GM10266 (cell line): ENCODE measurements at regions not wholly inside any gene's neighbourhood (a gene's known extent, or its start where the extent isn't known, plus 50 kb on each side); places are given as distances from the start of the nearest gene placed in this dataset.

Experiments used
- DNase-seq: peaks from one replicate; pipeline ENCODE4 v3.0.0; 2012; ENCODE audit errors: extremely low spot score
- TF ChIP-seq, protein P1 (sequence below): IDR thresholded peaks from 2 replicates; pipeline ENCODE4 v1.5.1; 2012; ENCODE audit warnings: mild to moderate bottlenecking, low read depth; ENCODE audit not compliant: control insufficient read depth, insufficient read depth; ENCODE audit errors: missing control alignments

DNA sequence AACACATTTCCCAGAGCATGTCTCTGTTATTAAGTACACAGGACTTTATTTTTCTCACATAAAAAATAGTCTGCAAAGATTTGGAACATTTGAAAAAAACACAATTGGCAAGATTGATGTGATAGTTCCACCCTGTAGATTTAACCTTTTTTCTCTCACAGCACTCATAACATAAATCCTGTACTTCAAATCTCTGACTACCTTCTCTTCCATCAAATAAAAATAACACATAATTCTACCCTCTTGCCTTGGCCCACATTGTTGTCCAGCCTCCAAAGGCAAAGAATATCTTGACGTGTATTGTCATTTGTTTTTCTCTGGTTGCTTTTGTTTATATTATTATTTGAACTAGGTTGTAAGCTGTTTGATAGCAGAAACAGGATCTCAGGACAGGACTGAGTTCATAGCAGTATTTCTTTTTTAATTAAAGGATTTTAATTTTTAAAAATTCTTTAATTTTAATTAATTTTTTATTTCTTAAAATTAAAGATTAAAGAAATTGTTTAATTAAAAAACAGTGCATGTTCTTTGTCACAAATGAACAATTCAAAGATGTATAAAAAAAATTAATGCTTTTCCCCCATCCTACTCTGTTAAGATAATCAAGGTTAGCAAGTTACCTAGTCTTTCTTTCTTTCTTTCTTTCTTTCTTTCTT is 69.1 kb upstream of the PCSK1 start:
- TF ChIP-seq, protein P1, sequence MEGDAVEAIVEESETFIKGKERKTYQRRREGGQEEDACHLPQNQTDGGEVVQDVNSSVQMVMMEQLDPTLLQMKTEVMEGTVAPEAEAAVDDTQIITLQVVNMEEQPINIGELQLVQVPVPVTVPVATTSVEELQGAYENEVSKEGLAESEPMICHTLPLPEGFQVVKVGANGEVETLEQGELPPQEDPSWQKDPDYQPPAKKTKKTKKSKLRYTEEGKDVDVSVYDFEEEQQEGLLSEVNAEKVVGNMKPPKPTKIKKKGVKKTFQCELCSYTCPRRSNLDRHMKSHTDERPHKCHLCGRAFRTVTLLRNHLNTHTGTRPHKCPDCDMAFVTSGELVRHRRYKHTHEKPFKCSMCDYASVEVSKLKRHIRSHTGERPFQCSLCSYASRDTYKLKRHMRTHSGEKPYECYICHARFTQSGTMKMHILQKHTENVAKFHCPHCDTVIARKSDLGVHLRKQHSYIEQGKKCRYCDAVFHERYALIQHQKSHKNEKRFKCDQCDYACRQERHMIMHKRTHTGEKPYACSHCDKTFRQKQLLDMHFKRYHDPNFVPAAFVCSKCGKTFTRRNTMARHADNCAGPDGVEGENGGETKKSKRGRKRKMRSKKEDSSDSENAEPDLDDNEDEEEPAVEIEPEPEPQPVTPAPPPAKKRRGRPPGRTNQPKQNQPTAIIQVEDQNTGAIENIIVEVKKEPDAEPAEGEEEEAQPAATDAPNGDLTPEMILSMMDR, result no peak

DNA sequence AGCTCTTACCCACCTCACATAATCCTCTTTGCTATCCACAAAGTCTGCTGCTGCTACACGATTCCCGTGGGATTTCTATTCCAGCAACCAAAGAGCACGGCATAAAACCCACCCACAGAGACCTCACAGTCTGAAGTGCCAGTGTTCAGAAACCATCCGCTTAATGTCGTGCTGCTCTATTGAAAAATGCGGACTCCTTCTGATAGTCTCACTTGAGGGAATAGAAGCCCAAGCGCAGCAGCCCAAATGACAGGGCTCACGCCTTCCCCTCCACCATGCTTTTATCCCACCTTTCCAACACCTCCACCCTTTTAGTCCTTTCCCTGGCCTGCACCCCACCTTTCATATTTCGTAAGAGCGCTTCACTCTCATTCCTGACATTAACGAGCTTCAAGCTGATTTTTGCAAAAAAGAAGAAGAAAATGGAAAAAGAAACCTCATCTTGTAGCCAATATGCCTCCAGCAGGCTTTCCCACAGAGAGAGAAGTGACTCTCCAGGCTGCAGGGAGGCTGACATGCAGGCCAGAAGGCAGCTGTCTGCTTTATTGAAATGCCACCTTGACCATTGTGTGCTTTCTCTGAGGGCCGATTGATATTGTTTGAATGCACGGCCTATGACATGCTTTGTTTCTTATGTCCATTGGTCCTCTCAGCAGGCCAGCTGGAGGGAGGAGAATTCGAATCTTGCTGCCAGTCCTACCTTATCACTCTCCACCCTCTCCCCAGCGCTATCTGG is 70.6 kb upstream of the PCSK1 start:
- TF ChIP-seq, protein P1, result no peak
- DNase-seq, result no peak

More for the DNA sequence above, 69.1 kb upstream of the PCSK1 start:
- DNase-seq, result no peak

DNA sequence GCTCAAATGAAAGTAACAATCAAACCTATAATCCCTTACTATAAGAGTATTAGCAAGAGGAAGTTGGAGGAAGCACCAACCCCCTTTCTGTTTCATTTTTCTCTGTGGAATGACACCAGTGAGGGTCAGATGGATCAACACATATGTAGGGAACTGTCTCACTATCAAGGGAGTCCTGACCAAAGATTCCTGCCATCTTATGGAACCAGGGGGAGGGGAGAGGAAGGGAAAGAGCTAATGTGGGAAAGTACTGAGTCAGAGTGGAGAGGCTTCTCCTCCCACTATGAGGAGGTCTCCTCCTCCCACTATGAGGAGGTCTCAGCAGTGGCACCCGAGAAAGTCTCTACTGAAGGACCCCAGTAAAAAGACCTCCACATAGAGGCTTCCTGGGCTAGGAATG is 73.3 kb upstream of the PCSK1 start:
- TF ChIP-seq, protein P1, result no peak
- no peak for DNase-seq

DNA sequence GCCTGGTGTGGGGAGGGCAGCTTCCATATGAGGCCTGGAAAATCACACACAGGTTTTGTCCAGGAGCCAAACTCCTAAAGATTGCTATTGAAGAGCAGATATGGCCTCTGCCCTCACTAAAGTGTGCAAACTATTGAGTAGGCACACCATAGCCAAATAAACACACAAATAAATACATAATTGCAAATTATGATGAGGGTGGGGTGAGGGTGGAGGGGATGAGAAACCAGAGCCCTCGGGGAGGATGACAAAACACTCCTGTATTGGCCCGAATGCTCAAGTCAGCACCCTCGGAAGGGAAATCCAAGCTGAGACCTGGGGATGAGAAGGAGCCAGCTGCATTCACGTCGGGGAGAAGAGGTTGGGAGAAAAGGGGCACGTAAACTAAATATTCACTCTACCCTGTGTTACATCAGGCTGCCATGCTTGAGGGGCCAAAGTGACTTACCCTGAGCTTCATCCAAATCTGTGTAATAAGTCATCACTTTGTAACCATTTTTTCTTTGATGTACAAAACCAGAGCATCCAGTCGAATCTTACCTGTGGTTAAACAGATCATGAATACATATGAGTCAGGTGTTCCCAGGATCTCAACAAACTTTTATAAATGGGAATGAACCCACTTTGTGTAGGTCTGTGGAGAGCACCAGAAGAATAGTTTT is 73.9 kb upstream of the PCSK1 start:
- TF ChIP-seq, protein P1, result no peak
- DNase-seq, result no peak

DNA sequence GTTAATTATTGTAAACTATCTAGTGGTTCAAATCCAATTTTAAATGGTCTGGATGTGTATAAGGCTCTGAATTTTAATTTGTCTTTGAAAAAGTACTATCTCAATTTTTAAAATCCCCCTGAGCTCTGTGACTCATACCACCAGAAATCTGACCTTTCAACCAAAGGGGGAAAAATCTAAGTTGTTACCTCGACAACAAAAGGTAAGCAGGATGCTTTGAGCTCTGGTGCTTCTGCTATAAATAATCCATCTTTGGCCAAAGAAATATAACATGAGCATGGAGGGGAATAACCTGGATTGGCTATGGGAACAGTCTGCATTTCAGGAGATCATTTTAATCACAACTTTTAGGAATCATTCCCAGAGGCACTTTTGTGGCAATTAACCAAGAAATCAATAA is 76.3 kb upstream of the PCSK1 start:
- DNase-seq, result no peak
- TF ChIP-seq, protein P1, result no peak

DNA sequence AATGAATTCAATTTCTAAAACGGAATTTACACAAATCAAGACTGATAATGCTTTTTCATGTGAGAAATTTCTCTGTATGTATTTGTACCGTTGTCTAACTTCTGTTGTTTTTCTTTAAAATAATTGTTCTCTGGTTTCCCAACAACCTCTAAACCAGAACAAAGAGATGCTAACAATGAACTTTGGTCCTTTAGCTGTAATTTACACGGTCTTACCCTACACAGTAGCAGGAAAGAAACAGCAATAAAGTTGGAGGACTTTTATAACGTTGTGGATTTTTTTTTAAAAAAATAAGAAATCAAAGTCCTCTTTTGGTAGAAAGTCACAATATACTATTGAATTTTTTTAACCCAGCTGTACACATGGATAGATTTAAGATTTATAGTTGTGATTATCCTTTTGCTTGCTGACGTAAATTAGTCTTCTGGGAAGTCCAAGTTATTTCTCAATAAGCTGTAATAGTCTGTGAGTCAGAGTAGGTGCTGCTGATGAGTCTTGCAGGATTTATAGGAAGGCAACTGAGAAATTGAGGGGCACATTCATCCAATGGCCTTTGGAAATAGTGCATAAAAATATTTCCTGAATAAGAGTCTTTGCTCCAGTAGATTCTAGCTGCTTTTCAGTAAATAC is 76.8 kb upstream of the PCSK1 start:
- TF ChIP-seq, protein P1, result no peak
- no peak for DNase-seq

DNA sequence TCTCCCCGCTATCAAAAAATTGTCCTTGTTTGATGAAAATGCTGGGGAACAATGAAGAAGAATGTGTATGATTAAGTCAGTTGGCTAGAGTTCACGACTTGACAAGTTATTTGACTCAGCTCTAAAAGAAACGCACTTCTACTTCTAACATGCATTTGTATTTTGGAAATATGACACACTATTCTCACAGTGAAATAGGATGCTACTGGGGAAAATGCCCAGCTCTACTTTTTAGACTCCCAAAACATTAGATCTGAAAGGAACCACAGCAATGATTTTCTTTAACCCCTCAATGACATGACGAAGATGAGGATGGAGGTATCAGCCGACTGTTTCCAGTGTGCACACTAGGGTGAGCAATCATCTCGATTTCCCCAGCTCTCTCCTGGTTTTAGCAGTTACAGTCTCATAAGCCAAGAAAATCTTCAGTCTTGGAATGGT is 83.6 kb upstream of the PCSK1 start:
- TF ChIP-seq, protein P1, result no peak
- DNase-seq, result no peak
